ENCODE measurements at regions not wholly inside any gene's neighbourhood (a gene's known extent, or its start where the extent isn't known, plus 50 kb on each side); places are given as distances from the start of the nearest gene placed in this dataset.

DNA sequence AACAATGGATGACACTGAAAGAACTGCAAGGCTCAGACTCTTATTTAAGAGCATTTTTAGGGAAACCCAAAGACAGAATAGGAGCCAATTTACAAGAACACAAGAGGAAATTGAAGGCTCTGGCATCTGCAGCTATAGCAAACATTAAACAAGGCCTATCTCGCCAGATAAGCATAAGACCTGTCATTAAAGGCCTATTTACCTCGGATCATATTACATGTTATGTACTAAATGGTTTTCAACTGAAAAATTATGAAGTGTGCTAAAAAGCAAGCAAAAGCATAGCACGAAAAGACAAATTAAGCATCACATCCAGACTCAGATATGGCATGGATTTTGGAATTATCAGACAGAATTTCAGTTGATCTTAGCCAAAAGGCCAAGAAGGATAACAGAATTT is 617.1 kb downstream of the SQOR start:
- intact Hi-C loops (cut with DNase I): no loop called here
- DNase-seq (ENCODE audit: low spot score in 2 of 2): no peak
- no peaks in the 10 kb centered on the region for H3K9me3 ChIP-seq
- no peak overlapping the region for H3K4me3 ChIP-seq
- TF ChIP-seq, protein P1, sequence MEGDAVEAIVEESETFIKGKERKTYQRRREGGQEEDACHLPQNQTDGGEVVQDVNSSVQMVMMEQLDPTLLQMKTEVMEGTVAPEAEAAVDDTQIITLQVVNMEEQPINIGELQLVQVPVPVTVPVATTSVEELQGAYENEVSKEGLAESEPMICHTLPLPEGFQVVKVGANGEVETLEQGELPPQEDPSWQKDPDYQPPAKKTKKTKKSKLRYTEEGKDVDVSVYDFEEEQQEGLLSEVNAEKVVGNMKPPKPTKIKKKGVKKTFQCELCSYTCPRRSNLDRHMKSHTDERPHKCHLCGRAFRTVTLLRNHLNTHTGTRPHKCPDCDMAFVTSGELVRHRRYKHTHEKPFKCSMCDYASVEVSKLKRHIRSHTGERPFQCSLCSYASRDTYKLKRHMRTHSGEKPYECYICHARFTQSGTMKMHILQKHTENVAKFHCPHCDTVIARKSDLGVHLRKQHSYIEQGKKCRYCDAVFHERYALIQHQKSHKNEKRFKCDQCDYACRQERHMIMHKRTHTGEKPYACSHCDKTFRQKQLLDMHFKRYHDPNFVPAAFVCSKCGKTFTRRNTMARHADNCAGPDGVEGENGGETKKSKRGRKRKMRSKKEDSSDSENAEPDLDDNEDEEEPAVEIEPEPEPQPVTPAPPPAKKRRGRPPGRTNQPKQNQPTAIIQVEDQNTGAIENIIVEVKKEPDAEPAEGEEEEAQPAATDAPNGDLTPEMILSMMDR (IDR thresholded peaks at IDR 0.05): no peak
- H3K36me3 ChIP-seq: no peaks in the 10 kb centered on the region
- H3K27me3 ChIP-seq: no peaks in the 10 kb centered on the region
- no peaks in the 10 kb centered on the region for H3K4me1 ChIP-seq
- H3K27ac ChIP-seq: no peak overlapping the region

DNA sequence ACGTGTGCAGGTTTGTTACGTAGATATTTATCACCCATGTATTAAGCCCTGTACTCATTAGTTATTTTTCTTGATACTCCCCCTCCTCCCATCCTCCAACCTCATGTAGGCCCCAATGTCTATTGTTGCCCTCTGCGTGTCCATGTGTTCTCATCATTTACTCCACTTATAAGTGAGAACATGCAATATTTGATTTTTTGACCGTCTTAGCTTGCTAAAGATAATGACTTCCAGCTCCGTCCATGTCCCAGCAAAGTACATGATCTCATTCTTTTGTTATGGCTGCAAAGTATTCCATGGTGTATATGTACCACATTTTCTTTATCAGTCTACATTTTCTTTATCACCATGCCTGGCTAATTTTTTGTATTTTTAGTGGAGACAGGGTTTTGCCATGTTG is 623.2 kb downstream of the SQOR start:
- TF ChIP-seq, protein P1 (IDR thresholded peaks at IDR 0.05): no peak
- no peak for DNase-seq (ENCODE audit: low spot score in 2 of 2)
- no peaks in the 10 kb centered on the region for H3K9me3 ChIP-seq
- no peaks in the 10 kb centered on the region for H3K27me3 ChIP-seq
- intact Hi-C loops (cut with DNase I): no loop called here
- H3K27ac ChIP-seq: no peak overlapping the region
- H3K36me3 ChIP-seq: no peaks in the 10 kb centered on the region
- H3K4me1 ChIP-seq: no peaks in the 10 kb centered on the region
- H3K4me3 ChIP-seq: no peak overlapping the region

DNA sequence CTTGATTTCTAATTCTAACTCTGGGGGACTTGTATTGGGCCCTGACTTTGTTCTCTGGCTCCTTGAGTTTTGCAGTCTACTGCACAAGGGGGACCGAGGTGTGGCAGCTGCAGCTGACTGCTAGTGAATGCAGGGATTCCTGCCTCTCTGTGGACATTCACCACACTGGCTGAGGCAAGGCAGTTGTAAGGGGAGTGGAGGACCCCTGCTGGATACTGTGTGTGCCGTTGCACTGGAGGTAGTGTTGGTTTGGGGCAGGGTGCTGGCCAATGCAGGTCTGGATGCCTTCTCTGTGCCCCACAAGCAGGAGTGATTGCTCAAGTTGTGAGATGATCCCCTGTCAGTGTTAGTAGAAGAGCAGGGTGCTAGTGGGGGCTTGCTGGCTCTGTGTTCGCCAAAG is 626.1 kb downstream of the SQOR start:
- intact Hi-C loops (cut with DNase I): no loop called here
- Histone ChIP-seq H3K27ac (no peak overlapping the region), H3K9me3 (no peaks in the 10 kb centered on the region), H3K36me3 (no peaks in the 10 kb centered on the region), H3K4me3 (no peak overlapping the region), H3K4me1 (no peaks in the 10 kb centered on the region), H3K27me3 (no peaks in the 10 kb centered on the region)
- DNase-seq (ENCODE audit: low spot score in 2 of 2): no peak
- TF ChIP-seq, protein P1 (IDR thresholded peaks at IDR 0.05): no peak

DNA sequence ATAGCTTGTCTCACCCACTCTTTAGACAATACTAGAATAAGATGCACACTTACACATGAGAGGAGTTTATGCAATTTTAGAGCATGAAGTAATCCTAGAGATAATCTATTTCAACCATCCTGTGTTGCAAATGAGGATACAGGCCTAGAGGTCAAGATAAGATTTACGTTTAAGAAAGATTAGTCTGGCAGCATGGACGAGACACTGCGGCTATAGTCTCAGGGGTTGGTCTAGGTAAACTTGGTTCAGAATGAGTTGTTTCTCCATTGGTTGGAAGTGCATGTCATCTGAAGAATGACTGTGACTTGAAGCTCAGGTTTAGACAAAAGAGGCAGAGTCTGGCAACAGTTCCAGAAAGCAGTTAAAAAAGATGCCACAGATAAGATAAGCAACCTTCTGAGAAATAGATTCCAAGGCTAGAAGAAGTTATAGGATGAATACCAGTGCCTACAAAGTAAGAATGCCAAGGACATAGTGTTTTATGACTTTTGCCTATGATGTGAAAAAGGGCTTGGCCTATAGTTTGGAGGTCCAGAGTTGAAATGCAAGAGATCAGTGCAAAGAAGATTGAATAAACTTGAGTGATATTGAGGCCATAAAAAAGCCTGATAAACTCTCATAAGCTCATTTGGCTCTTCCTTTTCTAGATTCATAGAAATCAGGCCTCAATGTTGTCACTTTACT is 631.0 kb downstream of the SQOR start:
- intact Hi-C loops (cut with DNase I): no loop called here
- no peak for DNase-seq (ENCODE audit: low spot score in 2 of 2)
- H3K27me3 ChIP-seq: no peaks in the 10 kb centered on the region
- no peaks in the 10 kb centered on the region for H3K4me1 ChIP-seq
- H3K4me3 ChIP-seq: no peak overlapping the region
- TF ChIP-seq, protein P1 (IDR thresholded peaks at IDR 0.05): no peak
- no peaks in the 10 kb centered on the region for H3K36me3 ChIP-seq
- H3K27ac ChIP-seq: no peak overlapping the region
- H3K9me3 ChIP-seq: no peaks in the 10 kb centered on the region

DNA sequence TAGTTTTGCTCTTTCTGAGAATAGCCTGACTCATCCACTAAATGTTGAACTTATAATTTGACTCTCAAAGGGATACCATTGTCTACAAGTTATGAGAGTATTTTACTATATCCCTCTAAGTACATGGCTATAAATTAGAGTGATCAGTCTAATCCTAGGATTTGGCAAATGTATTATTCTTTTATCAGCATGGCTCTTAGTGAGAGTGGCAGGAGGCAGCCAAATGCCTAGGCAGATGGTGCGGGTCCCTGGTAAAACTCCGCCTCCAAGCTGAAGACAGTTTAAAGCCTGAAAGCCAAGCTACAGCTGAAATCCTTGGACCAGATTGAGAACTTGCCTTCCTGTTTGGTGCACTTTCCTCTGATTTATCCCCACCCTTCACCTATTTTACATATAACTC is 631.8 kb downstream of the SQOR start:
- no peak for DNase-seq (ENCODE audit: low spot score in 2 of 2)
- no peak overlapping the region for H3K4me3 ChIP-seq
- H3K27me3 ChIP-seq: no peaks in the 10 kb centered on the region
- no peaks in the 10 kb centered on the region for H3K9me3 ChIP-seq
- intact Hi-C loops (cut with DNase I): no loop called here
- H3K4me1 ChIP-seq: no peaks in the 10 kb centered on the region
- no peak overlapping the region for H3K27ac ChIP-seq
- H3K36me3 ChIP-seq: no peaks in the 10 kb centered on the region
- TF ChIP-seq, protein P1 (IDR thresholded peaks at IDR 0.05): no peak
